ENCODE measurements at regions not wholly inside any gene's neighbourhood (a gene's known extent, or its start where the extent isn't known, plus 50 kb on each side); places are given as distances from the start of the nearest gene placed in this dataset.

- no peaks in the 10 kb centered on the region for H3K4me1 ChIP-seq
- no peak for ATAC-seq
- no peak for DNase-seq (ENCODE audit: low read depth in 1 of 2, low spot score in 1 of 2)
- no peak overlapping the region for H3K4me3 ChIP-seq
- TF ChIP-seq FOSB (CRISPR knock-in tag; IDR thresholded peaks at IDR 0.05) (no peak), FOXS1 (CRISPR knock-in tag; IDR thresholded peaks at IDR 0.05) (no peak), RAD21 (conservative IDR thresholded peaks at IDR 0.05 in 1 of 2, IDR thresholded peaks at IDR 0.05 in 1 of 2) (no peak), HOXA7 (CRISPR knock-in tag; IDR thresholded peaks at IDR 0.05) (no peak), EHF (CRISPR knock-in tag; IDR thresholded peaks at IDR 0.05) (no peak), ZFP36 (IDR thresholded peaks at IDR 0.05; ENCODE audit: borderline replicate concordance, partially characterized antibody) (no peak), RNF2 (IDR thresholded peaks at IDR 0.05; ENCODE audit: borderline replicate concordance, low read depth) (no peak), TFCP2L1 (CRISPR knock-in tag; IDR thresholded peaks at IDR 0.05) (no peak), GATA3 (IDR thresholded peaks at IDR 0.05; ENCODE audit: borderline replicate concordance) (no peak), MAFK (IDR thresholded peaks at IDR 0.05; ENCODE audit: partially characterized antibody) (no peak)
- FAIRE-seq, result no peak
- 17% methylated on average over 6 of the region's 6 CpGs for WGBS (ENCODE audit: missing lambda C conversion rate)
- H3K9me3 ChIP-seq, result no peaks in the 10 kb centered on the region
- CTCF ChIA-PET, result no interaction called here
- POLR2A ChIA-PET, result no interaction called here
- no peak overlapping the region for H3K4me2 ChIP-seq
- no peak overlapping the region for H3K27ac ChIP-seq
Measured at GRCh38 chr14:84749191-84749955, 780.6 kb upstream of the FLRT2 start.

- CTCF ChIA-PET, result no interaction called here
- FAIRE-seq, result no peak
- Histone ChIP-seq H3K9me3 (no peaks in the 10 kb centered on the region), H3K4me3 (no peak overlapping the region), H3K4me2 (no peak overlapping the region), H3K27ac (no peak overlapping the region), H3K4me1 (no peaks in the 10 kb centered on the region)
- WGBS (ENCODE audit: missing lambda C conversion rate), result 0% methylated on average over 1 of the region's 1 CpG
- no peak for ATAC-seq
- POLR2A ChIA-PET, result no interaction called here
- no peak for DNase-seq (ENCODE audit: low read depth in 1 of 2, low spot score in 1 of 2)
- TF ChIP-seq EHF (CRISPR knock-in tag; IDR thresholded peaks at IDR 0.05), result no peak
- TF ChIP-seq HOXB13 (CRISPR knock-in tag; IDR thresholded peaks at IDR 0.05; ENCODE audit: low read depth), result no peak
- no peak for TF ChIP-seq ZSCAN20 (CRISPR knock-in tag; IDR thresholded peaks at IDR 0.05)
- no peak for TF ChIP-seq CBX8 (IDR thresholded peaks at IDR 0.05)
- TF ChIP-seq CBX2 (IDR thresholded peaks at IDR 0.05; ENCODE audit: borderline replicate concordance, low read depth), result no peak
- TF ChIP-seq MAFK (IDR thresholded peaks at IDR 0.05; ENCODE audit: partially characterized antibody), result no peak
- TF ChIP-seq NPAS2 (CRISPR knock-in tag; IDR thresholded peaks at IDR 0.05; ENCODE audit: borderline replicate concordance), result no peak
Measured at GRCh38 chr14:84750284-84750683, 779.7 kb upstream of the FLRT2 start.

GRCh38 chr14:84750763-84751554, 779.0 kb upstream of the FLRT2 start:
- Histone ChIP-seq H3K27ac (no peak overlapping the region), H3K4me2 (no peak overlapping the region), H3K9me3 (no peaks in the 10 kb centered on the region), H3K4me3 (no peak overlapping the region), H3K4me1 (no peaks in the 10 kb centered on the region)
- 4% methylated on average over 10 of the region's 10 CpGs for WGBS (ENCODE audit: missing lambda C conversion rate)
- ChIA-PET CTCF (no interaction called here), POLR2A (interaction anchor here (0.5 kb wide), 1 partner anchor 151 kb away, joined by 4 read pairs; no protein-coding TSS in a partner anchor)
- FAIRE-seq (no peak), ATAC-seq (no peak), DNase-seq (ENCODE audit: low read depth in 1 of 2, low spot score in 1 of 2) (no peak)
- TF ChIP-seq BCL3 (IDR thresholded peaks at IDR 0.05) (no peak), EHF (CRISPR knock-in tag; IDR thresholded peaks at IDR 0.05) (no peak), HDAC2 (IDR thresholded peaks at IDR 0.05) (no peak), ESRRA (IDR thresholded peaks at IDR 0.05; ENCODE audit: borderline replicate concordance, low read length) (no peak), PHF8 (IDR thresholded peaks at IDR 0.05; ENCODE audit: borderline replicate concordance, low read depth) (no peak), KDM5A (IDR thresholded peaks at IDR 0.05) (no peak), MAFK (IDR thresholded peaks at IDR 0.05; ENCODE audit: partially characterized antibody) (peak; percentile 80)
